ENCODE measurements at regions not wholly inside any gene's neighbourhood (a gene's known extent, or its start where the extent isn't known, plus 50 kb on each side); places are given as distances from the start of the nearest gene placed in this dataset.

DNA sequence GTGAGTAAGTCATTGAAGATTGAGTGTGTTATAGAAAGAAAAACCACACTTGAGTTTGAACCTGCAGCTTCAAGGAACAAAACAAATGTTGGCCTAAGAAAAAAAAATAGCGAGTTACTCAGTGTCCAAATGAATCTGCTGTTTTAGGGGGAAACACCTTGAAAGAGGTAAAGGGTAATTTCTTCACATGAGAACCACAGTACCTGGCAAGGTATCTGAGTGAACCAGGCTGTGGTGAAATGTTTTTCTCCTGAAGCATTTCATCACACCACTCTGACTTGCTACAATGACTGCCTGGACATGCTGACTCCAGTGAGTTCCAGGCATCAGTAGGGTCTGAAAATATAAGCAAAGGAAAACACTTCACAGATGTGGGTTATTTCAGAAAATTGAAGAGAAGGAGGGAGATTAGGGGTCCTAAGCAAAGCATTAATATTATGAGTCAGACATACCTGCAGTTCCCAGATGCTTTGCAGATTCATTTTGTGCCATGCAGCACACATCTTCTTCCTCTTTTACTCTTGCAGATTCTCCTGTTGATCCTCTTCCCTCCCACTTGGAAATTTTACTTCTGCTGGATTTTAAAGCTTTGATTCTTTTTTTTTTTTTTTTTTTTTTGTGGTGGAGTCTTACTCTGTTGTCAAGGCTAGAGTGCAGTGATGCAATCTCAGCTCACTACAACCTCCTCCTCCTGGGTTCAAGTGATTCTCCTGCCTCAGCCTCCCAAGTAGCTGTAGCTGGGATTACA, 206.2 kb upstream of the SGK1 start:
- H2AK5ac ChIP-seq (ENCODE audit: low read depth, low read length): no peak overlapping the region
- TF ChIP-seq JUN (IDR thresholded peaks at IDR 0.05; ENCODE audit: low read depth, low read length): no peak
- no peak for TF ChIP-seq CREB1 (IDR thresholded peaks at IDR 0.05)
- TF ChIP-seq, protein P1, sequence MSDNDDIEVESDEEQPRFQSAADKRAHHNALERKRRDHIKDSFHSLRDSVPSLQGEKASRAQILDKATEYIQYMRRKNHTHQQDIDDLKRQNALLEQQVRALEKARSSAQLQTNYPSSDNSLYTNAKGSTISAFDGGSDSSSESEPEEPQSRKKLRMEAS (IDR thresholded peaks at IDR 0.05): no peak
- no peak for TF ChIP-seq YY1 (IDR thresholded peaks at IDR 0.05; ENCODE audit: low read depth, low read length)
- no peak for TF ChIP-seq TAF1 (IDR thresholded peaks at IDR 0.05; ENCODE audit: low read depth, low read length)
- TF ChIP-seq RNF2 (IDR thresholded peaks at IDR 0.05; ENCODE audit: borderline replicate concordance, low read depth, low read length, missing control alignments, poor library complexity, severe bottlenecking): no peak
- no peak for TF ChIP-seq SRF (IDR thresholded peaks at IDR 0.05; ENCODE audit: low read depth, low read length)
- TF ChIP-seq MAFK (IDR thresholded peaks at IDR 0.05; ENCODE audit: low read depth, low read length): no peak
- H3K9ac ChIP-seq (replicated peaks in 1 of 4; ENCODE audit: extremely low read depth in 1 of 4, low read depth in 3 of 4, low read length in 3 of 4): no peak overlapping the region
- no peak overlapping the region for H3K23ac ChIP-seq (ENCODE audit: insufficient read length)
- H2AFZ ChIP-seq (ENCODE audit: low read length): no peak overlapping the region
- no peak overlapping the region for H4K91ac ChIP-seq (replicated peaks; ENCODE audit: insufficient read length, low read length)
- H3K79me1 ChIP-seq (ENCODE audit: low read depth, low read length): no peaks in the 10 kb centered on the region
- WGBS, 2 experiments (ENCODE audit: extremely low coverage in 1 of 2, insufficient coverage in 1 of 2, insufficient read length in 1 of 2, insufficient replicate concordance in 2 of 2, low coverage in 1 of 2, low lambda C conversion rate in 2 of 2, missing lambda C conversion rate in 1 of 2): 94% methylated on average over 1 of the region's 1 CpG; no CpG with 5 or more reads in 1 of the 2 experiments
- no peak overlapping the region for H3K14ac ChIP-seq (ENCODE audit: insufficient read length)
- no peak overlapping the region for H3K4me3 ChIP-seq (ENCODE audit: extremely low read depth in 1 of 4, insufficient read depth in 2 of 4, low read depth in 3 of 4, low read length in 4 of 4)
- no peaks in the 10 kb centered on the region for H3K23me2 ChIP-seq (ENCODE audit: low read depth, low read length)
- FAIRE-seq (no peak), DNase-seq (ENCODE audit: low read depth in 1 of 2, low spot score in 2 of 2) (no peak)
- H2BK12ac ChIP-seq (ENCODE audit: low read depth, low read length): no peak overlapping the region
- no peaks in the 10 kb centered on the region for H3K4me1 ChIP-seq (replicated peaks in 1 of 4; ENCODE audit: control insufficient read depth in 3 of 4, insufficient read depth in 4 of 4, low read length in 3 of 4)
- POLR2A ChIA-PET (ENCODE audit: partially characterized antibody): no interaction called here
- H2BK20ac ChIP-seq (ENCODE audit: low read length): no peak overlapping the region
- no peak overlapping the region for H4K5ac ChIP-seq (ENCODE audit: insufficient read length, low read depth, low read length)
- no peak overlapping the region for H3K4me2 ChIP-seq (ENCODE audit: insufficient read depth in 1 of 2, low read depth in 2 of 2, low read length in 2 of 2)
- CTCF ChIA-PET (ENCODE audit: partially characterized antibody): interaction anchor here (0.8 kb wide), 1 partner anchor 12 kb away, joined by 4 read pairs; no protein-coding TSS in a partner anchor
- no peak overlapping the region for H2BK120ac ChIP-seq (replicated peaks; ENCODE audit: low read depth, low read length)
- no peaks in the 10 kb centered on the region for H3K36me3 ChIP-seq (ENCODE audit: control insufficient read depth in 2 of 4, insufficient read depth in 4 of 4, low read length in 3 of 4)
- no peak overlapping the region for H3K4ac ChIP-seq (replicated peaks; ENCODE audit: insufficient read length, low read depth, low read length)
- H3K27me3 ChIP-seq (replicated peaks in 1 of 4; ENCODE audit: control insufficient read depth in 3 of 4, extremely low read depth in 1 of 4, insufficient read depth in 3 of 4, low read length in 3 of 4): no peaks in the 10 kb centered on the region
- H4K20me1 ChIP-seq (replicated peaks in 1 of 2; ENCODE audit: control insufficient read depth in 1 of 2, insufficient read depth in 2 of 2, low read length in 2 of 2): no peaks in the 10 kb centered on the region
- H3K9me3 ChIP-seq (ENCODE audit: insufficient read depth in 2 of 2, low read depth in 1 of 2, low read length in 1 of 2): no peaks in the 10 kb centered on the region
- H3K56ac ChIP-seq (replicated peaks; ENCODE audit: insufficient read length, low read depth, low read length): no peak overlapping the region
- no peak overlapping the region for H3K18ac ChIP-seq (ENCODE audit: extremely low read depth, low read length)
- no peak overlapping the region for H4K8ac ChIP-seq (ENCODE audit: extremely low read depth, insufficient read depth, low read length)
- H3K79me2 ChIP-seq (ENCODE audit: control insufficient read depth in 1 of 2, insufficient read depth in 2 of 2, low read length in 2 of 2): no peaks in the 10 kb centered on the region
- H3K27ac ChIP-seq (ENCODE audit: low read depth, low read length): no peak overlapping the region
- no peak overlapping the region for H2BK15ac ChIP-seq (ENCODE audit: low read length)
- H2BK5ac ChIP-seq (ENCODE audit: low read depth, low read length): no peak overlapping the region
